Nephron (organoid): ENCODE measurements at regions not wholly inside any gene's neighbourhood (a gene's known extent, or its start where the extent isn't known, plus 50 kb on each side); places are given as distances from the start of the nearest gene placed in this dataset.

ENCODE experiments used
- H3K27ac Mint-ChIP-seq, 3 experiments: 2 replicates each; pipeline ENCODE4 v1.8.0; 2020; ENCODE audit warnings: mixed read lengths in 3 of 3, mild to moderate bottlenecking in 2 of 3, moderate library complexity in 1 of 3
- H3K27me3 Mint-ChIP-seq: 2 replicates; pipeline ENCODE4 v1.8.0; 2021; ENCODE audit warnings: low read depth, mild to moderate bottlenecking, moderate library complexity, mixed read lengths
- H3K36me3 Mint-ChIP-seq: 2 replicates; pipeline ENCODE4 v1.8.0; 2020; ENCODE audit warnings: low read depth, mixed read lengths
- H3K4me1 Mint-ChIP-seq: 2 replicates; pipeline ENCODE4 v1.8.0; 2020; ENCODE audit warnings: mixed read lengths
- H3K4me3 Mint-ChIP-seq, 3 experiments: 2 replicates each; pipeline ENCODE4 v1.8.0; 2020; ENCODE audit warnings: mild to moderate bottlenecking in 3 of 3, mixed read lengths in 3 of 3, moderate library complexity in 2 of 3
- H3K9me3 Mint-ChIP-seq: 2 replicates; pipeline ENCODE4 v1.8.0; 2020; ENCODE audit warnings: mixed read lengths
- CTCF ChIP-seq, 3 experiments: fragments of 200-600 bp; sonication (generic); IDR thresholded peaks; one replicate each; pipeline ENCODE4 v1.5.0; 2021; ENCODE audit warnings: antibody characterized with exemption in 3 of 3; ENCODE audit not compliant: unreplicated experiment in 3 of 3

GRCh38 chr5:168163966-168164365 is 127.5 kb upstream of the WWC1 start:
- Mint-ChIP-seq H3K27ac (peak overlapping the region; percentile 72 to 89 (median 81)), H3K36me3 (no peaks in the 10 kb centered on the region), H3K9me3 (no peaks in the 10 kb centered on the region), H3K4me1 (peaks cover 49% of the 10 kb centered on the region), H3K27me3 (peaks cover 5% of the 10 kb centered on the region), H3K4me3 (no peak overlapping the region)
- TF ChIP-seq CTCF (IDR thresholded peaks at IDR 0.05; ENCODE audit: unreplicated experiment in 3 of 3) = no peak

GRCh38 chr5:168165221-168165914 is 126.1 kb upstream of the WWC1 start:
- TF ChIP-seq CTCF (IDR thresholded peaks at IDR 0.05; ENCODE audit: unreplicated experiment in 3 of 3) = no peak
- peaks cover 5% of the 10 kb centered on the region for H3K27me3 Mint-ChIP-seq
- H3K4me3 Mint-ChIP-seq = peak overlapping the region in 2 of 3 experiments; percentile 4 to 11
- no peaks in the 10 kb centered on the region for H3K36me3 Mint-ChIP-seq
- peaks cover 53% of the 10 kb centered on the region for H3K4me1 Mint-ChIP-seq
- H3K27ac Mint-ChIP-seq = peak overlapping the region; percentile 72 to 91 (median 87)
- H3K9me3 Mint-ChIP-seq = no peaks in the 10 kb centered on the region

- no peak for TF ChIP-seq CTCF (IDR thresholded peaks at IDR 0.05; ENCODE audit: unreplicated experiment in 3 of 3)
- H3K4me1 Mint-ChIP-seq = peaks cover 56% of the 10 kb centered on the region
- H3K4me3 Mint-ChIP-seq = no peak overlapping the region
- H3K9me3 Mint-ChIP-seq = no peaks in the 10 kb centered on the region
- H3K27me3 Mint-ChIP-seq = peaks cover 5% of the 10 kb centered on the region
- H3K36me3 Mint-ChIP-seq = no peaks in the 10 kb centered on the region
- H3K27ac Mint-ChIP-seq = peak overlapping the region; percentile 18 to 72 (median 69)
These were observed 125.5 kb upstream of the WWC1 start for GRCh38 chr5:168165977-168166376.

GRCh38 chr5:168167338-168167737 is 124.1 kb upstream of the WWC1 start:
- peaks cover 62% of the 10 kb centered on the region for H3K4me1 Mint-ChIP-seq
- H3K36me3 Mint-ChIP-seq = no peaks in the 10 kb centered on the region
- no peak overlapping the region for H3K4me3 Mint-ChIP-seq
- H3K9me3 Mint-ChIP-seq = no peaks in the 10 kb centered on the region
- no peak for TF ChIP-seq CTCF (IDR thresholded peaks at IDR 0.05; ENCODE audit: unreplicated experiment in 3 of 3)
- H3K27ac Mint-ChIP-seq = peak overlapping the region in 1 of 3 experiments; percentile 72
- H3K27me3 Mint-ChIP-seq = peaks cover 5% of the 10 kb centered on the region

- TF ChIP-seq CTCF (IDR thresholded peaks at IDR 0.05; ENCODE audit: unreplicated experiment in 3 of 3) = no peak
- H3K9me3 Mint-ChIP-seq = no peaks in the 10 kb centered on the region
- H3K27me3 Mint-ChIP-seq = peaks cover 5% of the 10 kb centered on the region
- H3K4me1 Mint-ChIP-seq = peaks cover 59% of the 10 kb centered on the region
- no peaks in the 10 kb centered on the region for H3K36me3 Mint-ChIP-seq
- H3K27ac Mint-ChIP-seq = peak overlapping the region in 2 of 3 experiments; percentile 22 to 72
- no peak overlapping the region for H3K4me3 Mint-ChIP-seq
These were observed 122.3 kb upstream of the WWC1 start for GRCh38 chr5:168168978-168169698.
